Karpas-422 (cell line): ENCODE measurements at regions not wholly inside any gene's neighbourhood (a gene's known extent, or its start where the extent isn't known, plus 50 kb on each side); places are given as distances from the start of the nearest gene placed in this dataset. TPM values are rescaled to one million over a fixed set of nuclear protein-coding genes. Genes with fewer than 3 reads are reported as not detected.

Source experiments
- small RNA-seq: library from RNA; depleted of rRNA; stranded (forward); fragments of <200 nt; gene quantifications from one replicate; pipeline ENCODE3, GENCODE V24; 2014

Small RNA genes in the stretch of these regions (small RNA-seq; reads per million reads assigned to genes)
- gene RNU1-141P, result not detected
